HG03520 (cell line): ENCODE measurements at regions not wholly inside any gene's neighbourhood (a gene's known extent, or its start where the extent isn't known, plus 50 kb on each side); places are given as distances from the start of the nearest gene placed in this dataset.

Experiments used
- ATAC-seq: cut with Tn5 transposase; IDR thresholded peaks from one replicate; pipeline ENCODE4 v1.9.1; 2021; ENCODE audit warnings: mild to moderate bottlenecking, moderate library complexity; ENCODE audit not compliant: unreplicated experiment

- ATAC-seq, result no peak
Measured at GRCh38 chr2:176467595-176467994, 198.4 kb downstream of the MTX2 start.

- ATAC-seq, result no peak
Measured at GRCh38 chr2:176468457-176469113, 199.3 kb downstream of the MTX2 start.

- ATAC-seq, result no peak
Measured at GRCh38 chr2:176470713-176471112, 201.5 kb downstream of the MTX2 start.

GRCh38 chr2:176471949-176472348, 202.7 kb downstream of the MTX2 start:
- no peak for ATAC-seq

- no peak for ATAC-seq
Measured at GRCh38 chr2:176473177-176473576, 203.9 kb downstream of the MTX2 start.

GRCh38 chr2:176473851-176474250, 204.6 kb downstream of the MTX2 start:
- no peak for ATAC-seq

GRCh38 chr2:176477336-176477735, 208.1 kb downstream of the MTX2 start:
- ATAC-seq, result no peak

GRCh38 chr2:176479961-176480360, 210.7 kb downstream of the MTX2 start:
- ATAC-seq, result no peak

GRCh38 chr2:176482107-176482506, 212.9 kb downstream of the MTX2 start:
- no peak for ATAC-seq

GRCh38 chr2:176483476-176483875, 214.2 kb downstream of the MTX2 start:
- no peak for ATAC-seq

GRCh38 chr2:176483901-176484568, 214.8 kb downstream of the MTX2 start:
- ATAC-seq, result no peak

GRCh38 chr2:176484838-176485237, 215.6 kb downstream of the MTX2 start:
- no peak for ATAC-seq

GRCh38 chr2:176488431-176488830, 219.2 kb downstream of the MTX2 start:
- no peak for ATAC-seq

GRCh38 chr2:176490061-176490861, 221.0 kb downstream of the MTX2 start:
- no peak for ATAC-seq

GRCh38 chr2:176491172-176491904, 222.1 kb downstream of the MTX2 start:
- ATAC-seq, result peak; percentile 94

GRCh38 chr2:176492583-176492982, 223.3 kb downstream of the MTX2 start:
- ATAC-seq, result no peak

- peak; percentile 27 for ATAC-seq
Measured at GRCh38 chr2:176493226-176493825, 224.1 kb downstream of the MTX2 start.

- no peak for ATAC-seq
Measured at GRCh38 chr2:176493909-176494308, 224.7 kb downstream of the MTX2 start.

GRCh38 chr2:176494949-176495353, 225.7 kb downstream of the MTX2 start:
- ATAC-seq, result no peak

- ATAC-seq, result no peak
Measured at GRCh38 chr2:176495826-176496225, 226.6 kb downstream of the MTX2 start.

- no peak for ATAC-seq
Measured at GRCh38 chr2:176496761-176497160, 227.5 kb downstream of the MTX2 start.
